Tibial nerve (tissue), 4 donors: ENCODE measurements at regions not wholly inside any gene's neighbourhood (a gene's known extent, or its start where the extent isn't known, plus 50 kb on each side); places are given as distances from the start of the nearest gene placed in this dataset.

Experiments
- DNase-seq, 2 donors: peaks; one replicate each; pipeline ENCODE4 v3.0.0-alpha.2; 2019; ENCODE audit warnings: low spot score in 2 of 2
- H3K27ac ChIP-seq, 4 donors: fragments of 200-600 bp; sonication (generic) in 3 of 4; one replicate each; pipeline ENCODE4 v1.5.1; 2017 to 2019; ENCODE audit warnings: mild to moderate bottlenecking in 1 of 4
- H3K27me3 ChIP-seq, 2 donors: fragments of 200-600 bp; sonication (generic) in 1 of 2; one replicate each; pipeline versions ENCODE4 v1.5.1 to v1.6.0; 2017 to 2019
- H3K36me3 ChIP-seq, 3 donors: fragments of 200-600 bp; sonication (generic); one replicate each; pipeline ENCODE4 v1.5.1; 2018 to 2019
- H3K4me1 ChIP-seq, 4 donors: fragments of 200-600 bp; sonication (generic) in 3 of 4; one replicate each; pipeline ENCODE4 v1.5.1; 2017 to 2019
- H3K4me3 ChIP-seq, 4 donors: fragments of 200-600 bp; sonication (generic) in 3 of 4; one replicate each; pipeline ENCODE4 v1.5.1; 2017 to 2019; ENCODE audit warnings: mild to moderate bottlenecking in 1 of 4, moderate library complexity in 1 of 4
- H3K9me3 ChIP-seq, 4 donors: fragments of 200-600 bp; sonication (generic) in 3 of 4; one replicate each; pipeline ENCODE4 v1.5.1; 2017 to 2019
- EP300 ChIP-seq, 2 donors: sonication (generic); formaldehyde crosslinking; IDR thresholded peaks; one replicate each; pipeline ENCODE4 v1.6.1; 2017; ENCODE audit warnings: antibody characterized with exemption in 2 of 2, mild to moderate bottlenecking in 1 of 2
- POLR2A ChIP-seq, 2 donors: fragments of 450-650 bp; IDR thresholded peaks; one replicate each; pipeline ENCODE4 v1.6.1; 2017; ENCODE audit warnings: antibody characterized with exemption in 2 of 2, mild to moderate bottlenecking in 2 of 2, moderate library complexity in 2 of 2
- WGBS, 2 donors: methylation state at CpG; one replicate each; pipeline ENCODE4 v1.1.5; 2018; 5-methylcytosine and 5-hydroxymethylcytosine counted together
- TF ChIP-seq, protein P1 (sequence below), 5 experiments: fragments of 200-600 bp in 3 of 5; fragments of 450-650 bp in 2 of 5; sonication (generic) in 3 of 5; IDR thresholded peaks; one replicate each; pipeline ENCODE4 v1.5.1; 2016 to 2019; ENCODE audit warnings: antibody characterized with exemption in 5 of 5, mild to moderate bottlenecking in 3 of 5, moderate library complexity in 2 of 5

DNA sequence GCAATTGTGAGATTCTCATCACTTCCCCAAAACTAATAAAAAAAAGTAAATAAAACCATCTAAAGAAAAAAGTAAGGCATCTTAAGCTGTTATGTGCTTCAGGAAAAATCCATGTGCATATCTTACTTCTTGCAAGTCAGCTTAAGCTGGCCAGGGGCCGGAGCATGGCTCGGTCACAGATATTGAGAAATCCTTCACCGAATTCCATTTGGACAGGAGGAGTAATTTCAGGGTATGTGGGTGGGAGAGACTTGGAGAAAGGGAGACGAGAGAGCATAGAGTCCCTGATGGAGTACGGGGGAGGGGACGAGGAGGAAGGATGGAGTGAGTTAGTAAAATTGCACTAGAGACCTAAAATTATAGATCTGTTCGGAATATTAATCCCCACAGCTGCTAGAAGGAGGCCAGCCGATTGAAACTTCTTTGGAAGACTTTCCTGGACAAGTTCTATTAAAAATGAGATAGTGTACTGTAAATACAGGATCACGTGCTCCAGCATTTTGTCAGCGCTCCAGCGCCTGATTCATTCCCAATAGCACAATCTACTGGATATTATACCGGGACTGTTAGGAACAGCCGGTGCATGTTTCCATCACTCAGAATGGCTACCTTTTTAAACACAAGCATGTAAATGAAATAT lies 438.5 kb downstream of the ZNF516 start:
- Histone ChIP-seq H3K27me3 (no peaks in the 10 kb centered on the region), H3K4me1 (peaks cover 0 to 3% (median 0%) of the 10 kb centered on the region in 4 donors), H3K36me3 (no peaks in the 10 kb centered on the region), H3K27ac (no peak overlapping the region), H3K4me3 (no peak overlapping the region), H3K9me3 (no peaks in the 10 kb centered on the region)
- TF ChIP-seq, protein P1, sequence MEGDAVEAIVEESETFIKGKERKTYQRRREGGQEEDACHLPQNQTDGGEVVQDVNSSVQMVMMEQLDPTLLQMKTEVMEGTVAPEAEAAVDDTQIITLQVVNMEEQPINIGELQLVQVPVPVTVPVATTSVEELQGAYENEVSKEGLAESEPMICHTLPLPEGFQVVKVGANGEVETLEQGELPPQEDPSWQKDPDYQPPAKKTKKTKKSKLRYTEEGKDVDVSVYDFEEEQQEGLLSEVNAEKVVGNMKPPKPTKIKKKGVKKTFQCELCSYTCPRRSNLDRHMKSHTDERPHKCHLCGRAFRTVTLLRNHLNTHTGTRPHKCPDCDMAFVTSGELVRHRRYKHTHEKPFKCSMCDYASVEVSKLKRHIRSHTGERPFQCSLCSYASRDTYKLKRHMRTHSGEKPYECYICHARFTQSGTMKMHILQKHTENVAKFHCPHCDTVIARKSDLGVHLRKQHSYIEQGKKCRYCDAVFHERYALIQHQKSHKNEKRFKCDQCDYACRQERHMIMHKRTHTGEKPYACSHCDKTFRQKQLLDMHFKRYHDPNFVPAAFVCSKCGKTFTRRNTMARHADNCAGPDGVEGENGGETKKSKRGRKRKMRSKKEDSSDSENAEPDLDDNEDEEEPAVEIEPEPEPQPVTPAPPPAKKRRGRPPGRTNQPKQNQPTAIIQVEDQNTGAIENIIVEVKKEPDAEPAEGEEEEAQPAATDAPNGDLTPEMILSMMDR (IDR thresholded peaks at IDR 0.05), result no peak
- TF ChIP-seq POLR2A (IDR thresholded peaks at IDR 0.05) (no peak), EP300 (IDR thresholded peaks at IDR 0.05) (no peak)
- DNase-seq, result peak; percentile 52 to 82
- WGBS, 2 donors, result 68 to 69% methylated on average over 13 of the region's 13 CpGs

DNA sequence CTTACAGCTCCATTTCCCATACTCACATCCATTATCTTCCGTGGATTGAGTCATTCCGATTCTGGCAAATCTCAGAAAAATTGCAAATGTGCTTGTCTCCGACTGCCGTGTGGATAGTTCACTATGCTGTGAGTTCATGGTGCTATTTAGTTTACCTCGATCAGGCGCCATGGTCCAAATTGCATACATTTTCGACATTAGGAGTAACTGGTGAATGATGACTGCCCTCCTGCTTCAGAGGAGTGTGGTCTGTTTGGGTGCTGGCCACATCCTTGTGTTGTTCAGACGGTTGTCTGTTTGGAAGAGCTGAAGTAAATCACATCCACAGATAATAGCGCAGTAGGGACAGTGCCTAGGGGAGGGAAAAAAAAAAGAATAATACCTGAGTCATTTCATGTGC lies 439.5 kb downstream of the ZNF516 start:
- Histone ChIP-seq H3K4me1 (peaks cover 0 to 8% (median 0%) of the 10 kb centered on the region in 4 donors), H3K4me3 (no peak overlapping the region), H3K27ac (no peak overlapping the region), H3K36me3 (no peaks in the 10 kb centered on the region), H3K27me3 (no peaks in the 10 kb centered on the region), H3K9me3 (no peaks in the 10 kb centered on the region)
- no peak for TF ChIP-seq EP300 (IDR thresholded peaks at IDR 0.05)
- TF ChIP-seq, protein P1 (IDR thresholded peaks at IDR 0.05), result no peak
- no peak for TF ChIP-seq POLR2A (IDR thresholded peaks at IDR 0.05)
- no peak for DNase-seq
- WGBS, 2 donors, result 90 to 91% methylated on average over 9 of the region's 9 CpGs

DNA sequence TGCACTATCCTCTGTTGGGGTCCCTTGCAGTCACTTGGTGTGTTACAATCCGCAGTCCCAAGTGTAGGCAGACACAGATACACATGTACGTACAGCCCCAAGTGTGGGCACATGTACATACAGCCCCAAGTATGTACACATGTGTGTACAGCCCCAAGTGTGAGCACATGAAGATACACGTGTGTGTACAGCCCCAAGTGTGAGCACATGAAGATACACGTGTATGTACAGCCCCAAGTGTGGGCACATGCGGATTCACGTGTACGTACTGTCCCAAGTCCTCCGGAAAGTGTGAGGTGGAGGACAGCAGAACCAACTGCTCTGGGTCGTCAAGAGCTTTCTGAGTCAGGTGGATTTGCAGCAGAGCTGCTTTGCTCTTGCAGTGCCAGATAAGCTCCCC lies 440.0 kb downstream of the ZNF516 start:
- 94% methylated on average over 9 of the region's 9 CpGs for WGBS, 2 donors
- Histone ChIP-seq H3K4me1 (peaks cover 0 to 8% (median 0%) of the 10 kb centered on the region in 4 donors), H3K4me3 (no peak overlapping the region), H3K27ac (no peak overlapping the region), H3K27me3 (no peaks in the 10 kb centered on the region), H3K9me3 (no peaks in the 10 kb centered on the region), H3K36me3 (no peaks in the 10 kb centered on the region)
- no peak for DNase-seq
- TF ChIP-seq EP300 (IDR thresholded peaks at IDR 0.05), result no peak
- TF ChIP-seq POLR2A (IDR thresholded peaks at IDR 0.05), result no peak
- TF ChIP-seq, protein P1 (IDR thresholded peaks at IDR 0.05), result no peak

GRCh38 chr18:76054156-76054555 lies 440.9 kb downstream of the ZNF516 start:
- WGBS, 2 donors, result 70 to 72% methylated on average over 5 of the region's 5 CpGs
- no peak for DNase-seq
- no peak for TF ChIP-seq EP300 (IDR thresholded peaks at IDR 0.05)
- TF ChIP-seq, protein P1 (IDR thresholded peaks at IDR 0.05), result no peak
- TF ChIP-seq POLR2A (IDR thresholded peaks at IDR 0.05), result no peak
- H3K4me1 ChIP-seq, result peaks cover 0 to 8% (median 0%) of the 10 kb centered on the region in 4 donors
- H3K36me3 ChIP-seq, result no peaks in the 10 kb centered on the region
- H3K9me3 ChIP-seq, result no peaks in the 10 kb centered on the region
- H3K27ac ChIP-seq, result no peak overlapping the region
- no peak overlapping the region for H3K4me3 ChIP-seq
- no peaks in the 10 kb centered on the region for H3K27me3 ChIP-seq

GRCh38 chr18:76053551-76053950 lies 441.5 kb downstream of the ZNF516 start:
- Histone ChIP-seq H3K9me3 (no peaks in the 10 kb centered on the region), H3K4me1 (peaks cover 0 to 8% (median 0%) of the 10 kb centered on the region in 4 donors), H3K36me3 (no peaks in the 10 kb centered on the region), H3K27me3 (no peaks in the 10 kb centered on the region), H3K27ac (no peak overlapping the region), H3K4me3 (no peak overlapping the region)
- WGBS, 2 donors, result 90 to 93% methylated on average over 8 of the region's 8 CpGs
- TF ChIP-seq EP300 (IDR thresholded peaks at IDR 0.05) (no peak), POLR2A (IDR thresholded peaks at IDR 0.05) (no peak)
- no peak for DNase-seq
